ENCODE measurements at regions not wholly inside any gene's neighbourhood (a gene's known extent, or its start where the extent isn't known, plus 50 kb on each side); places are given as distances from the start of the nearest gene placed in this dataset.
"Not testable (repeated sequence)": the region's sequence is repeated elsewhere in the genome, so short reads cannot be mapped to it uniquely, and the experiment has no call there.

- no peak for DNase-seq
These were observed 131.7 kb downstream of the KLF5 start for GRCh38 chr13:73190477-73190876.

DNA sequence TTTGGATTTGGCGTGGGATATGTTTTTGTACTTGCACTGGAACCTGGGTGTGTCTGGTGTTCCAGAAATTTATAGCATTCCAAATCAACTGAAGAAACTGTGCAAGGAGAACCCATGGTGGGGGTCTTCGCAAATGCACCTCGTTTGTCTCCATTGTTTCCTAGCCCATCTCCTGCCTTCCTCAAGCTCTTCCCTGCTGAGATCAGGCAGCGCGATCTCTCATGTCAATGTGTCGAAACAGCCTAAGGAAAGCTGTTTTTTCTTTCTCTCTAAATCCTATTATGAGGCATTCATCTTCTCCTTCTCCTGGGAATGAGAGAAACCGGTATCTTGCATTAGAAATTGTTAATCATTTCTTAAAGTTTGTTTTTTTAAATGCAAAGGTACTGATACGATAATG, 131.0 kb downstream of the KLF5 start:
- no peak for DNase-seq

- no peak for DNase-seq
These were observed 130.6 kb downstream of the KLF5 start for GRCh38 chr13:73189362-73189761.

DNA sequence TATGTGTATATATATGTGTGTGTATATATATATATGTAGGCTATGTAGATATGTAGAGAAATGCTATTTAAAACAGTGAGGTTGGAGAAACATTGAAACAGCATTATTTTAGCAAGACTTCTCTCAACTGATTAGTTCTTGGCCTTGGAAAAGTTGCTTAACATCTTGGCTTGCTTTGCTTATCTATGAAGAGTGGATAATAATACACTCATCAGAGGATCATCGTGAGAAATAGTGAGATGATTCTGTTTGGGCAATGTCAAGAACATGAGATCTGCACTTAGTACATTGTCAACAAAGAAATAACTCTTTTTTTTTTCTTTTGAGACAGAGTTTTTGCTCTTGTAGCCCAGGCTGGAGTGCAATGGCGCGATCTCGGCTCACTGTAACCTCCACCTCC, 128.3 kb downstream of the KLF5 start:
- DNase-seq = no peak

DNA sequence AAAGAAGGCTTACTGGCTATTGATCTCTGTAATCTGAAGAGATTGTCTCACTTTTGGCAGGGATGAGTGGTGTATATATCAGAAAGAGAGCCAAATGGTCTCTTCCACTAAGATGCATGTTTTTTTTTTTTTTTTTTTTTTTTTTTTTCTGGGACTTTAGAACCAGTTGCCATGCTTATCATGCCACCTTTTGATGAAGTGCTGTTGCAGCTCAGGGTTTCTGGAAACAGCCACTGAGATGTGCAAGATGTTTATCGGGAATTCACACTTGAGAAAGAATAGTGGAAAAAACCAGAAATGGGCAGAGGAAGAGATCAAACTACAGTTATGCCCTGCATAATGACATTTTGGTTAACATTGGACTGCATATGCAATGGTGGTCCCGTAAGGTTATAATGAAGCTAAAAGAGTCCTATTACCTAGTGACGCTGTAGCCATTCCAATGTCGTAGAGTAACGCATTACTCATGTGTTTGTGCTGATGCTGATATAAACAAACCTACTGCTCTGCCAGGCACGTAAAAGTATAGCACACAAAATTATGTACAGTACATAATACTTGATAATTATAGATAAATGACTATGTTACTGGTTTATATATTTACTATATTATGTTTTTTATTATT, 121.0 kb downstream of the KLF5 start:
- no peak for DNase-seq

GRCh38 chr13:73177916-73178565, 119.2 kb downstream of the KLF5 start:
- no peak for DNase-seq

GRCh38 chr13:73177017-73177416, 118.2 kb downstream of the KLF5 start:
- DNase-seq = no peak

DNA sequence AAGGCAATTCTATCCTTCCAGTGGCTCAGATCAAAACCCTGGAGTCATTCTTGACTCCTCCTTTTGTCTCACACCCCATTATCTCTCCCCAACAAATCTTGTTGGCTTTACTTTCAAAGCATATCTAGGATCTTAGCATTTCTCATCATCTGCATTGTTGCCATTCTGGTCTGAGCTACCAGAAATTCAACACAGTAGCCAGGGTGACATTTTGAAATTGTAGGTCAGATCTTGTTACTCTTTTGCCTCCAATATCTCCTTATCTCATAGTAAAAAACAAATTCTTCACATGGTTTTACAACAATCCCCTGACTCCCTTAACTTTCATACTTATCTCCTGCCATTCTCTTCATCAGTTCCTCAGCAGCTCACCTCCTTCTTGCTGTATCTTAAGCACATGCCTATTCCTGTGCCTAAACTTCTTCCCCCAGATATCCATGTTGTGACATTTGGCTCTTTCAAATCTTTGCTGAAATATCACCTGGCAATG, 115.8 kb downstream of the KLF5 start:
- no peak for DNase-seq

- no peak for DNase-seq
These were observed 114.5 kb downstream of the KLF5 start for GRCh38 chr13:73173279-73173811.

- no peak for DNase-seq
These were observed 113.1 kb downstream of the KLF5 start for GRCh38 chr13:73171926-73172325.

- DNase-seq = no peak
These were observed 112.5 kb downstream of the KLF5 start for GRCh38 chr13:73171271-73171682.

- DNase-seq = no peak
These were observed 111.2 kb downstream of the KLF5 start for GRCh38 chr13:73169971-73170370.

GRCh38 chr13:73168953-73169401, 110.2 kb downstream of the KLF5 start:
- DNase-seq = no peak

GRCh38 chr13:73168226-73168952, 109.6 kb downstream of the KLF5 start:
- no peak for DNase-seq

GRCh38 chr13:73167028-73167820, 108.4 kb downstream of the KLF5 start:
- no peak for DNase-seq

- no peak for DNase-seq
These were observed 107.4 kb downstream of the KLF5 start for GRCh38 chr13:73166204-73166603.

DNA sequence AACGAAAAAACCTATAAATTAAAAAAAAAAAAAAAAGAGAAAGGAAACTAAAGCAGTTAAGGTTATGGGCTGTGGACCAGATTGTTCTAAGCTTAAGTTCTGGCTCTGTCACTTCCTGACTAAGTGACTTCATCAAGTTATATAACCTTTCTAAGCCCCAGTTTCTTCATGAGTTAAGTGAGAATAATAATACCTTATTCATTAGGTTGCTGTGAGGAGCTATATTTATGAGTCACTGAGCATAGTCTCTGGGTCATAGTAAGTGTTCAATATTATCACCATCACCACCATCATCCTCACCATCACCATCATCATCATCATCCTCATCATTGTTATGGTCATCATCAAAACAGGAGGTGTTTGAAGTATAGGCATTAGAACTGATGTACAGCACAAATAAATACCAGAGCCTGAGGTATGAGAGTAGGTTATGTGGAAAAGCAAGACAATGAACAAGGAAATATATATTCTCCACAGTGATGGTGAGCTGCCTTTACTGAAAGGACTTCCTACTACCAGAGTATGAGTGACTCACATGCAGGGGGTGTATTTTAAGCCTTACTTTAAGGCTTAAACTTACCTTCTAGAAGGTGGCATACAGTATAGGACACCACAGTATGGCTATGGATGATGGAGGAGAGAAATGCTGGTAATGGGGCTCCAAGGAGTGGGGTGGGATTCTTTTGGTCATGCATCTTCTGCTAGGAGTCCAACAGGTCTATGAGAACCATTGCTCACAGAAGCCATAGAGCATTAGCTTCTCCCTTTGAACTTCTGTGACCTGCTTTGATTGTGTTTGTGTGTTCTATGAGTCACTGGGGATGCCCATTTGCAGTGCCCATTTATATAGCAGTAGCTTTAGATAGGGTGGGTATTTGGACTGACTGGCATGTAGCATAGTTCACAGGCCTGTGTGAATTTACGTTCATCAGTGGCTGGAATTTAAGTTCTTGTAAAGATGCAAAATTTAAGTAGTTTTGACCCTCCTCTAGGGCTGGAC, 104.4 kb downstream of the KLF5 start:
- DNase-seq = no peak

DNA sequence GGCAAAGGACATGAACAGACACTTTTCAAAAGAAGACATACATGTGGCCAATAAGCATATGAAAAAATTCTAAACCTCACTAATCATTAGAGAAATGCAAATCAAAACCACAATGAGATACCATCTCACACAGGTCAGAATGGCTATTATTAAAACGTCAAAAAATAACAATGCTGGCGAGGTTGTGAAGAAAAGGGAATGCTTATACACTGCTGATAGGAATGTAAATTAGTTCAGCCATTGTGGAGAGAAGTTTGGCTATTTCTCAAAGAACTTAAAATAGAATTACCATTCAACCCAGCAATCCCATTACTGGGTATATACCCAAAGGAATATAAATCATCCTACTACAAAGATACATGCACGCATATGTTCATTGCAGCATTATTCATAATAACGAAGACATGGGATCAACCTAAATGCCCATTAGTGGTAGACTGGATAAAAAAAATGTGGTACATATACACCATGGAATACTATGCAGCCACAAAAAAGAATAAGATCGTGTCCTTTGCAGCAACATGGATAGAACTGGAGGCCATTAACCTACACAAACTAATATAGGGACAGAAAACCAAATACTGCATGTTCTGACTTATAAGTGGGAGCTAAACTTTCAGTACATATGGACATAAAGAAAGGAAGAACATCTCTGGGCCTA, 101.7 kb downstream of the KLF5 start:
- DNase-seq = not testable (repeated sequence)

DNA sequence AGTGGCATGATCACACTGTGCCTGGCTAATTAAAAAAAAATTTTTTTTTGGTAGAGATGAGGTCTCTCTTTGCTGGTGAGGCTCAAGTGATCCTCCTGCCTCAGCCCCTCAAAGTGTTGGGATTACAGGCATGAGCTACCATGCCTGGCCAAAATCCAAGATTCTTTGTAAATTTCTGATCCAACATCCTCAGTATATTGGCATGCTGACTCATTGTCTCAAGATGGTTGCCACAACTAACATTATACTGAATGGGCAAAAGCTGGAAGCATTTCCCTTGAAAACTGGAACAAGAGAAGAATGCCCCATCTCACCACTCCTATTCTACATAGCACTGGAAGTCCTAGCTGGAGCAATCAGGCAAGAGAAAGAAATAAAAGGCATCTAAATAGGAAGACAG, 100.0 kb downstream of the KLF5 start:
- DNase-seq = no peak

DNA sequence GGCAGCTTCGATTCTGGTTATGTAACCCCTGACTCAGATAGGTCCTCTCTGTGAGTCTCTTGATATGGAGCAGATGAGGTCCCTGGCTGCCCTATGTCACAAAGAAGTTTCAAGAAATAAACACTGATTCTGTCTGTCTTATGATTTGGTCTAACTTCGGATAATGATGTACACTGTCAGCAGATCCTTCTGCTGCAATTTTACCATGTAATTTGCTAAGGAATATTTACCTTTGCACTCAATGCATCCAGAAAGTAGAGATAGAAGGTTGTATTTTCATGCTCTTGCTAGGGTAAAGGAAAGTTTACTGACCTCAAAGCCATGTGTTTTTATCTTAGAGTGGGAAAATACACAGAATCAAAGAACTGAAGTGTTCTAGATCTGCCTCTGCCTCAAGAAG, 98.2 kb downstream of the KLF5 start:
- DNase-seq = no peak
